Stimulated activated CD4-positive, alpha-beta T cell treated with anti-CD3 and anti-CD28 coated beads, TNF-alpha, amount 100 ng/mL, for 4 hours (primary cell): ENCODE measurements at regions not wholly inside any gene's neighbourhood (a gene's known extent, or its start where the extent isn't known, plus 50 kb on each side); places are given as distances from the start of the nearest gene placed in this dataset.

ENCODE experiments used
- DNase-seq, 3 experiments: peaks; one replicate each; pipeline ENCODE4 v3.0.0-alpha.2; 2020; ENCODE audit warnings: low read depth in 3 of 3

DNA sequence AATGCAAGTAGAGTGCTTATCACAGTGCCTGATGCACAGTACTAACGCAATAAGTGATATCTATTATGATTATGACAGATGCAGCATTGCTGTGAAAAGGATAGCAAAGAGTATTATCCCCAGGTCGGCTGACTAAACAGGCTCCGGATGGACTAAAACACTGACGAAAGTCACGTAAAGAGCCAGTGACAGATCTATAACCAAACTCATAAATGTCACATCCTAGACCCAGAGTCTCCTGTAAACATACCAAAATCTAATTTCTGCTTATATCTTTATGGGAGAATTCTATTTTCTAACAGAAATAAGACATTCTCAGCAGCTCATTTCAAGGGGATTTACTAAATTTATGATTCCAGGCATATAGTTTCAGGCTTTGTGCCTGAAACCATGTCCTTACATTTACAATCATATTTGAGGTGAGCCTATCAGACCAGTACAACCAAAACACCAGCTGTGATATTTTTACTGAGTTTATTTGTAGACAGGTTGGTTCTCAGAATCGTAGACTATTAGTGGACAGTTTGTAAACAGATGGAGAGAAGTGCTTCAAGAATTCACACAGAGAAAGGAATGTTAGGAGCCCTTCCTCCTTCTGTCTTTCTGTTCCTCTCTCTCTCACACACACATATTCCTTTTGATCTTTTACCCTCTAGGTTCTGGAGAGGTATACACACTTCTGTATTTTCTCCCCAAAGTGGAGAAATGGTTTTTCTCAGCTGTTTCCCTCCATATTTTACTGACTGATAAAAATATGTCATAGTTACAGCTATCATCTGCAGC, 52.4 kb upstream of the WDR26 start:
- DNase-seq = no peak

DNA sequence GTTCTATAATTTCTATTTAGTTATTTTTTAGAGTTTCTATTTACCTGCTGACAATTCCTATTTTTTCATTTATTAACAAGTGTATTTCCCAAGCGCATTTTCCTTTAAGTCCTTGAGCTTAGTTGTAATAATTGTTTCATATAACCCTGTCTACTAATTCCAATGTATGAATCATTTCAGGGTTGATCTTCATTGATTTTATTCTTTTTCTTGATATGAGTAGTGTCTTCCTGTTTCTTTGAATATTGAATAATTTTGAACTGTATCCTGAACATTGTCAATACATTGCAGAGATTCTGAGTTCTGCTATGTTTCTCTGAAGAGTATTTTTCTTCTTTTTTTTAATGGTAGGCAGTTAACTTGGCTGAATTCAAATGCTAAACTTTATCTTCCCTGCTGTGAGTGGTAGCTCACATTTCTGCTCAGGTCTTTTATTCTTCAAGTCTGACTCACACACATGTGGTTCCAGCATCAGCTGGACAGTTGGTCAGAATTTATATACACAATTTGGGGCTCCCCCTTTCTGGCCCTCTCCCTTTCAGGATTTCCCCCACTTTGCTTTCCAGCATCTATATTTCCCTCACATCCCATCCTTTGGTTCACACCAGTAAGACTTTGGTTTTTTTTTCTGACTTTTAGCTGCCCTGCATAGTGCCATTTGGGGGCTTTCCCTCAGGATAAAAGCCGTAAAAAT, 54.4 kb upstream of the WDR26 start:
- no peak for DNase-seq

- no peak for DNase-seq
These were observed 55.2 kb upstream of the WDR26 start for GRCh38 chr1:224489534-224490365.

DNA sequence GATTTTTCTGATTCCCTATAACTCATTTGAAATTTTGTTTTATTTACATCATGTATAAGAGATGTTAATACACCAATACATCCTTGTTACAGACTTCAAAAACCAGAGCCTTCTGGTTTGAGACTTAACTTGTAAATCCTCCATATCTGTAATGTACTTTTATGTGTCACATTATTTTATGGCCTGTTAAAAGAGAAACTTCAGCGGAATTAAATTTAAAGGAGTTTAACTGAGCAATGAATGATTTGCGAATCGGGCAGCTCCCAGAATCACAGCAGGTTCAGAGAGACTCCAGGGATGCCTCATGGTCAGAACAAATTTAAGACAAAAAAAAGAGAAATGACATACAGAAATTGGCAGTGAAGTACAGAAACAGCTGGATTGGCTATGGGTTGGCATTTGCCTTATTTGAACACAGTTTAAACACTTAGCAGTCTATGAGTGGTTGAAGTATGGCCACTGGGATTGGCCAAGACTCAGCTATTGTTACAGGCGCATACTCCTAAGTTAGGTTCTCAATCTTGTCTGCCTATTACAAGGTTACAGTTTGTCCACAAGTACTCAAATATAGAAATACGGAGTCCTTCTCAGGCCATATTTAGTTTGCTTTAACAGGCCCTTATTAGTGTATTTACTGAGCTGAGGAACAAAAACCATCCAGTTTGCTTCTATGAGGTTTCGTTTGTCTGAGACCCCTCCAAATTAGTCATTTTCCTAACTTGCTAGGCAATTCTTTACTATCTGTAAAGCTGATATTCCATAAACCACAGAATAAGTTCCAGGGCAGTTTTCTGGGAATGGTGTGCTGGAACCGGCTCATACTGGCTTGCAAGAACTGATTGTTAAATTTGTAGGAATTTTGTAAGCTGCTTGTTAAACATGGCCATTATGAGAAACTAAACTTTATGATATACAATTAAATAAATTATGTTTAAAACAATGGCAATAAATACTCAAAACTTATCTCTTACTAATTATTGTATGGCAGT, 56.2 kb upstream of the WDR26 start:
- DNase-seq = no peak

DNA sequence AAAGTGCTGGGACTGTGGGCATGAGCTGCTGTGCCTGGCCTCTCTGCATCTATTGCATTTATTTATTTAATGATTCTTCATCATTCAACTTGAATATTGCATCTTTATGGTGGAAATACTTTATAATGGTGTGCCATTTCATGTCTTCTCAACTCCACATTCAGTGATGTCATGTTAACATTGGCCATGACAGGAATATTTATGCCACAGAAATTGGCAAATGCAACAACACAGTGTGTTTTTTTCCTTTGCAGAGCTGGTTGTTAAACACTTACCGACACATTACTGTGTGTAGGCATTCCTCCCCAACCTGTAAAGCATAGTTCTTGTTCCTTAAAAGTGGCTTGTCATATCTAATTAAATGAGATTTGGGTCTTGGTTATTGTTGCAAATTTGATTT, 57.4 kb upstream of the WDR26 start:
- no peak for DNase-seq

DNA sequence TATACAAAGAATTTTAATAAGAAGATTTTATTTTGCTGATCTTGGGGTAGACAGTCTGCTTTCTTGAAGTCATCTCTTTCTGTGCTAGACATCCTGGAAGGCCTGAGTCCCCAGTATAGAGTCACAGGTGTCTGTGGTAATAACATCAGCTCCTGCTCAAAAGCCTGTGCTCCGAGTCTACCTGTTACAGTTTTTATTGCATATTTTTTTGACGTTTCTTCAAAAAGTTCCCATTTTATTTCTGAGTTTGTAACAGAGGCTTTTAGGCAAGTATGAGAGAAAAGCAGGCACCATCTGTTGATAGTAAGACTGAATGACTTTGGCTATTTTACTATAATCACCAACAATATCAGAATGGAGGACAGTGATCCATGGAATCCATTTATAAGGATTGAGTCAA, 58.0 kb upstream of the WDR26 start:
- DNase-seq = no peak

DNA sequence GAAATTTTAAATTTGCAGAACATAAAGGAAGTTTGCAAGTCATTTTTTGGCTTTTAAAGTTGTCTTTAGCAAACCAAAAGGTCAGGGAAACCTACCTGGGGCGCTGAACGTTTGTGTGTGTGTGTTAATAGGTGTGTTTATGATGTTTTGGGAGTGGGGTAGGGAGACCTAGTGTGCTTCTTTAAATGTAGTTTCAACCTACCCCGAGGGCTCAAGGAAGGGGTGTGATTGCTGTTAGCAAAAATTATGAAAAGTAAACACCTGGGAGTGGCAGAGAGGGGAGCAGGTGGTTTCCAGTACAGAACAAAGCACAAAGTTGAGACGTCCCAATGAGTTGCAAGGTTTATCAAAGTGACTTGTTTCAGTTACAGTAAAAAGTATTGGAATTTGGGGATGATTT, 58.7 kb upstream of the WDR26 start:
- DNase-seq = no peak

GRCh38 chr1:224494343-224494742, 59.7 kb upstream of the WDR26 start:
- no peak for DNase-seq

DNA sequence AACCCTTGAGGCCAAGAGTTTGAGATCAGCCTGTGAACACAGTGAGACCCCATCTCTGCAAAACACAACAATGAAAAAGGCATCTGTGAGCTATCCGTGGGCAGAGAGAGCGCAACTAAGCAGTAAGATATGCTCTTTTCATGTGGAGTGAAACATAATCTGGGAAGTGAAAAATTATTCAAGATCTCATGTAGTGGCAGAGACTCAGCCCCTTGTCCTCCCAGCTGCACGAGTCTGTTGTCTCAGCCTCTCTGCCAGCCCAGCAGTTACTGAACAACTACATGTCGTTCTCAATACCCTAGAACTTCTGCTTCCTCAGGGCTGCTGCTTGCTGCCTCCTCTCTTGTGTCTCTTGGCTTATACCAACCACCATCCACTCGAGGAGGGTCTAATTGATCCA, 61.3 kb upstream of the WDR26 start:
- DNase-seq = no peak

DNA sequence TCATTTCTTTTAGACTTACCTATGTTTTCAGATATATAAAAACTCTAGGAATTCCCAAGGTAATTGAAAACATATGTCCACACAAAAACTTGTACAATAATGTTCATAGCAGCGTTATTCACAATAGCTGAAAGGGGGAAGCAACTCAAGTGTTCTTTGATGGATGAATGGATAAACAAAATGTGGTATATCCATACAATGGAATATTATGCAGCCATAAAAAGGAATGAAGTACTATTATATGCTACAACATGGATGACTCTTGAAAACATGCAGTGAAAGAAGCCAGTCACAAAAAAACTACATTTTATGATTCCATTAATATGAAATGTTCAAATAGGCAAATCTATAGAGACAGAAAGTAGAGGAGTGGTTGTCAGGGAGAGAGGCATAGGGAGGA, 62.2 kb upstream of the WDR26 start:
- no peak for DNase-seq

DNA sequence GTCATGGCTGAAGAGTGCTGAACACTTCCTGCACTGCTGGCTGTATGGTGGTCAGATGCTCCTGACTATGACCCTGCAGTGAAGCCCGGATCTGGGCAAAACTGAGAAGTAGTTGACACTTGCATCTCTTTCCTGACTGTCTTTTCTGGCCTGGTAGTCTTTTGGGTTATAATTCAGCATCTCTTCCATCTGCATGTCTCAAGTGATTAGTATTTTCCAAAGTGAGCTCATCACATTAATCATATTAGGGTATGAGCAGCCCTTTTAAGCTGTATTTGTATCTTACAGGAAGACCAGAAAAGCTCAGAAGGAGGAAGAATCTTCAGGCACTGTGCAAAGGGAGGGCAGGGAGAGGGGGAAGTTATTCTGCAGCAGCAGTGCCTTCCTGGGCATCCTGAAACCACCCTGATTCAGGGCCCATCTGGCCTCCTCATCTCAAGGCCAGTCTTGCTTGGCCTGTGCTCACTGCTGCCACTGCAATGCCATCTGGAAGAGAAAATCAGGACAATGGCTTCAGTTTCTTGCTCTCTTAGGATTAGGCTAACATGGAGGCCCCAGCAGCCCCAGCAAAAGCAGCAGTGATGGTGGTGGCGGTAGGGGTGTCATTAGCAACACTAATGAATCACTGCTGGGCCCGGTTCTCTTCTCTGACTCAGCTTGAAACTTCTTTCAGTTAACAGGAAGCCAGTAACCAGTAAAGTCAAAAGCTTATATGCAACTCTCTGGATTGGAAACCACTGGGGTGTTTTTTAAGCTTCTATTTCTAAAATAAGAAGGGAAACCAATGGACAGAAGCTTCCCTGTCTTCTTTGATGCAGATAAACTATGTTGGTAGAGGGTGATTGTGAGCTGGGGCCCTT, 63.3 kb upstream of the WDR26 start:
- DNase-seq = peak; percentile 26 to 43 (median 33)

- no peak for DNase-seq
These were observed 64.1 kb upstream of the WDR26 start for GRCh38 chr1:224498574-224499170.

DNA sequence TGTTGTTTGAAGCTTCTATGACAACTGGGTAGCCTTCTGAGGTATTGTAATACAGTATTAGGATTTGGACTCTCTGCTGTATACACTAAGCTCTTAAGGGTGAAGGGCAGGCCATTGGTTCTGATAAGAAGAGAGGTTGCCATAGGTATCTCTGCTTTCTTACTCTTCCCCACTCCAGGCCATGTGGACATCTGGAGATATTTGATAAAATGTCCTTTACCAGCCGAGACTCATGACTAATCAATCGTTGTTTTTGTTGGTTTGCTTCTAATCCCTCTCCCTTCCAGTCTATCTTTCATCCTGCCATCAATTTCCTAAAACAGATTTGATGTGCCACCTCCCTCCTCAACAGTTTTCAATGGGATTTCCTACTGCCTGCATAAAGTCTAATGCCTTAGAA, 64.6 kb upstream of the WDR26 start:
- no peak for DNase-seq

- DNase-seq = no peak
These were observed 66.2 kb upstream of the WDR26 start for GRCh38 chr1:224500796-224501195.

- DNase-seq = no peak
These were observed 67.2 kb upstream of the WDR26 start for GRCh38 chr1:224501836-224502235.

DNA sequence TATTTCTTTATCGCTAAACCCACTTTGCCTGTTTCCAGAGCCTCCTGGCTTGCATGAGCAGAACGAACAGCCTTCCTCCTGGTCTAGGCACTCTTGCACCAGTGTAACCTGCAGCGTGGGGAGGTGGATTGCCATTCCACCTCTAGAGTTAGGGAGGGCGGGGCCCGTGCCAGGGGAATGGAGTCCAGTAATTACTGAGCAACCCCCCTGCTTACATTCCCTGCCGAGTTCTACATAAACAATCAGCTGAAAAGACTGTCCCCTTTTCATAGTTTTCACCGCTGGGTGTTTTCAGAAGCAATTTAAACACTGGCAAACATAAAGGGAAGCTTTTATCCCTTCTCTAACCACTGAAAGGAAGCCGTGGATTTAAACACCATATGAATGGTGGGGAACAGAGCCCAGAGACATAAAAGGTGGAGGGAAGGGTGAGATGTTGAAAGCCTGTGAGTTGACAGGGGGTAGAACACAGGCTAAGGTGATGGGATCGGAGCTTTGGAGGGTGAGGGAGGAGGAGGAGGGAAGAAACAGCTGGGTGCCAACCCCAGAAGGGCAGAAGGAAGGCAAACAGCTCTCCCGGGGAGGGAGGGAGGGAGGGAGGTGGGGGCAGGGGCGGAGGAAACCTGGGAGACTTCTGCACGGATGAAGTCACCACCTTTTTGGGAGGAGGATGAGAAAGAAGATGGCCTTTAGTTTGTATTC, 68.0 kb upstream of the WDR26 start:
- no peak for DNase-seq

- DNase-seq = no peak
These were observed 68.8 kb upstream of the WDR26 start for GRCh38 chr1:224503161-224504118.
